ENCODE measurements at regions not wholly inside any gene's neighbourhood (a gene's known extent, or its start where the extent isn't known, plus 50 kb on each side); places are given as distances from the start of the nearest gene placed in this dataset.
"Not testable (repeated sequence)": the region's sequence is repeated elsewhere in the genome, so short reads cannot be mapped to it uniquely, and the experiment has no call there.

GRCh38 chr5:138676002-138676401 is 77.2 kb upstream of the CTNNA1 start:
- Histone ChIP-seq H3K27ac (no peak overlapping the region), H3K36me3 (no peaks in the 10 kb centered on the region), H3K27me3 (no peaks in the 10 kb centered on the region), H3K9me3 (no peaks in the 10 kb centered on the region), H3K4me3 (ENCODE audit: low read depth in 1 of 2, low read length in 1 of 2) (no peak overlapping the region), H3K4me1 (ENCODE audit: control insufficient read depth in 1 of 2, insufficient read depth in 1 of 2, low read depth in 1 of 2, low read length in 1 of 2) (no peaks in the 10 kb centered on the region)
- TF ChIP-seq CTCF (IDR thresholded peaks at IDR 0.05): no peak

- Histone ChIP-seq H3K4me3 (ENCODE audit: low read depth in 1 of 2, low read length in 1 of 2) (no peak overlapping the region), H3K36me3 (no peaks in the 10 kb centered on the region), H3K27me3 (peaks cover 61% of the 10 kb centered on the region), H3K4me1 (ENCODE audit: control insufficient read depth in 1 of 2, insufficient read depth in 1 of 2, low read depth in 1 of 2, low read length in 1 of 2) (no peaks in the 10 kb centered on the region), H3K27ac (no peak overlapping the region), H3K9me3 (no peaks in the 10 kb centered on the region)
- no peak for TF ChIP-seq CTCF (IDR thresholded peaks at IDR 0.05)
These were observed 84.5 kb upstream of the CTNNA1 start for GRCh38 chr5:138668451-138669380.

- H3K36me3 ChIP-seq; H3K9me3 ChIP-seq; H3K27ac ChIP-seq; H3K4me1 ChIP-seq (ENCODE audit: control insufficient read depth in 1 of 2, insufficient read depth in 1 of 2, low read depth in 1 of 2, low read length in 1 of 2); H3K4me3 ChIP-seq (ENCODE audit: low read depth in 1 of 2, low read length in 1 of 2): not testable (repeated sequence)
- peaks cover 70% of the 10 kb centered on the region for H3K27me3 ChIP-seq
These were observed 85.4 kb upstream of the CTNNA1 start for GRCh38 chr5:138667782-138668331.

- no peak for TF ChIP-seq CTCF (IDR thresholded peaks at IDR 0.05)
- Histone ChIP-seq H3K27me3 (peaks cover 85% of the 10 kb centered on the region), H3K4me3 (ENCODE audit: low read depth in 1 of 2, low read length in 1 of 2) (no peak overlapping the region), H3K36me3 (no peaks in the 10 kb centered on the region), H3K9me3 (no peaks in the 10 kb centered on the region), H3K4me1 (ENCODE audit: control insufficient read depth in 1 of 2, insufficient read depth in 1 of 2, low read depth in 1 of 2, low read length in 1 of 2) (peaks cover 0 to 3% of the 10 kb centered on the region in 2 experiments), H3K27ac (no peak overlapping the region)
These were observed 86.9 kb upstream of the CTNNA1 start for GRCh38 chr5:138666226-138666742.

- peaks cover 0 to 3% of the 10 kb centered on the region in 2 experiments for H3K4me1 ChIP-seq (ENCODE audit: control insufficient read depth in 1 of 2, insufficient read depth in 1 of 2, low read depth in 1 of 2, low read length in 1 of 2)
- TF ChIP-seq CTCF (IDR thresholded peaks at IDR 0.05): no peak
- no peak overlapping the region for H3K4me3 ChIP-seq (ENCODE audit: low read depth in 1 of 2, low read length in 1 of 2)
- H3K36me3 ChIP-seq: no peaks in the 10 kb centered on the region
- H3K27ac ChIP-seq: no peak overlapping the region
- no peaks in the 10 kb centered on the region for H3K9me3 ChIP-seq
- peaks cover 90% of the 10 kb centered on the region for H3K27me3 ChIP-seq
These were observed 88.0 kb upstream of the CTNNA1 start for GRCh38 chr5:138665261-138665660.
